ENCODE measurements at regions not wholly inside any gene's neighbourhood (a gene's known extent, or its start where the extent isn't known, plus 50 kb on each side); places are given as distances from the start of the nearest gene placed in this dataset.

- DNase-seq (ENCODE audit: low read depth): no peak
- TF ChIP-seq CTCF (conservative IDR thresholded peaks at IDR 0.05; ENCODE audit: low read length): no peak
Observed at GRCh38 chr5:106171708-106172107, 1499.0 kb downstream of the EFNA5 start.

GRCh38 chr5:106171132-106171531, 1499.6 kb downstream of the EFNA5 start:
- H3K4me3 ChIP-seq (ENCODE audit: low read length): no peak overlapping the region
- no peak for TF ChIP-seq CTCF (conservative IDR thresholded peaks at IDR 0.05; ENCODE audit: low read length)
- DNase-seq (ENCODE audit: low read depth): no peak

More at GRCh38 chr5:106171708-106172107, 1499.0 kb downstream of the EFNA5 start:
- H3K4me3 ChIP-seq (ENCODE audit: low read length): no peak overlapping the region

GRCh38 chr5:106167766-106168165, 1503.0 kb downstream of the EFNA5 start:
- no peak for DNase-seq (ENCODE audit: low read depth)
- H3K4me3 ChIP-seq (ENCODE audit: low read length): no peak overlapping the region
- no peak for TF ChIP-seq CTCF (conservative IDR thresholded peaks at IDR 0.05; ENCODE audit: low read length)

GRCh38 chr5:106163233-106163632, 1507.5 kb downstream of the EFNA5 start:
- no peak for DNase-seq (ENCODE audit: low read depth)
- H3K4me3 ChIP-seq (ENCODE audit: low read length): no peak overlapping the region
- no peak for TF ChIP-seq CTCF (conservative IDR thresholded peaks at IDR 0.05; ENCODE audit: low read length)

- no peak overlapping the region for H3K4me3 ChIP-seq (ENCODE audit: low read length)
- TF ChIP-seq CTCF (conservative IDR thresholded peaks at IDR 0.05; ENCODE audit: low read length): no peak
- DNase-seq (ENCODE audit: low read depth): no peak
Observed at GRCh38 chr5:106159616-106160015, 1511.1 kb downstream of the EFNA5 start.

- TF ChIP-seq CTCF (conservative IDR thresholded peaks at IDR 0.05; ENCODE audit: low read length): no peak
- DNase-seq (ENCODE audit: low read depth): no peak
- H3K4me3 ChIP-seq (ENCODE audit: low read length): no peak overlapping the region
Observed at GRCh38 chr5:106154280-106154716, 1516.4 kb downstream of the EFNA5 start.

- H3K4me3 ChIP-seq (ENCODE audit: low read length): no peak overlapping the region
- no peak for TF ChIP-seq CTCF (conservative IDR thresholded peaks at IDR 0.05; ENCODE audit: low read length)
- DNase-seq (ENCODE audit: low read depth): no peak
Observed at GRCh38 chr5:106152569-106152968, 1518.2 kb downstream of the EFNA5 start.
